ENCODE measurements at regions not wholly inside any gene's neighbourhood (a gene's known extent, or its start where the extent isn't known, plus 50 kb on each side); places are given as distances from the start of the nearest gene placed in this dataset.

GRCh38 chr10:113356794-113357680 is 195.8 kb upstream of the HABP2 start:
- TF ChIP-seq, protein P1, sequence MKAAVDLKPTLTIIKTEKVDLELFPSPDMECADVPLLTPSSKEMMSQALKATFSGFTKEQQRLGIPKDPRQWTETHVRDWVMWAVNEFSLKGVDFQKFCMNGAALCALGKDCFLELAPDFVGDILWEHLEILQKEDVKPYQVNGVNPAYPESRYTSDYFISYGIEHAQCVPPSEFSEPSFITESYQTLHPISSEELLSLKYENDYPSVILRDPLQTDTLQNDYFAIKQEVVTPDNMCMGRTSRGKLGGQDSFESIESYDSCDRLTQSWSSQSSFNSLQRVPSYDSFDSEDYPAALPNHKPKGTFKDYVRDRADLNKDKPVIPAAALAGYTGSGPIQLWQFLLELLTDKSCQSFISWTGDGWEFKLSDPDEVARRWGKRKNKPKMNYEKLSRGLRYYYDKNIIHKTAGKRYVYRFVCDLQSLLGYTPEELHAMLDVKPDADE (IDR thresholded peaks at IDR 0.05): no peak
- TF ChIP-seq CTCF (conservative IDR thresholded peaks at IDR 0.05; ENCODE audit: low read depth in 2 of 2): no peak
- no peak for TF ChIP-seq STAT1 (IDR thresholded peaks at IDR 0.05; ENCODE audit: unreplicated experiment)
- TF ChIP-seq REST (IDR thresholded peaks at IDR 0.05; ENCODE audit: unreplicated experiment): no peak
- TF ChIP-seq EZH2 (IDR thresholded peaks at IDR 0.05; ENCODE audit: low read depth, unreplicated experiment): no peak
